Caco-2 (cell line): ENCODE measurements at regions not wholly inside any gene's neighbourhood (a gene's known extent, or its start where the extent isn't known, plus 50 kb on each side); places are given as distances from the start of the nearest gene placed in this dataset.

ENCODE experiments used
- BruUV-seq: library from RNA; stranded (reverse); fragments of 400-500 nt; replicated peaks from 2 replicates; lab custom pipeline; 2021; lab: Mats Ljungman, UMichigan
- CTCF ChIA-PET: fragments of 300-600 bp; sonication (Branson Sonifier 250); formaldehyde crosslinking; loops from one replicate; lab custom pipeline; 2022; ENCODE audit warnings: antibody characterized with exemption; lab: Charles Lee
- POLR2A ChIA-PET: fragments of 300-600 bp; sonication (Branson Sonifier 250); formaldehyde crosslinking; loops from one replicate; lab custom pipeline; 2022; ENCODE audit warnings: antibody characterized with exemption; lab: Charles Lee
- DNase-seq, 2 experiments: peaks; one replicate each; pipeline versions ENCODE4 v3.0.0 to v3.0.0-alpha.2; 2020 to 2022
- H3K27me3 ChIP-seq: replicated peaks from 2 replicates; pipeline ENCODE4 v1.6.0; 2011; ENCODE audit warnings: low read length; ENCODE audit not compliant: control insufficient read depth, insufficient read depth
- H3K36me3 ChIP-seq: 2 replicates; pipeline ENCODE4 v1.5.1; 2011; ENCODE audit warnings: low read length; ENCODE audit not compliant: control insufficient read depth, insufficient read depth
- H3K4me1 ChIP-seq: fragments of 250-450 bp; sonication (Bioruptor Pico); 2 replicates; pipeline ENCODE4 v1.5.1; 2020; ENCODE audit warnings: mild to moderate bottlenecking
- H3K4me3 ChIP-seq: 2 replicates; pipeline ENCODE4 v1.5.1; 2011; ENCODE audit warnings: low read depth, mild to moderate bottlenecking, control low read depth, low read length
- H3K9me3 ChIP-seq: fragments of 250-450 bp; sonication (Bioruptor Pico); 2 replicates; pipeline ENCODE4 v1.5.1; 2020; ENCODE audit warnings: mild to moderate bottlenecking, moderate library complexity
- H3K27ac Mint-ChIP-seq: one replicate; pipeline ENCODE4 v1.8.0; 2022; ENCODE audit warnings: mixed read lengths; ENCODE audit not compliant: unreplicated experiment
- H3K27me3 Mint-ChIP-seq: one replicate; pipeline ENCODE4 v1.8.0; 2022; ENCODE audit warnings: mixed read lengths; ENCODE audit not compliant: insufficient read depth, unreplicated experiment
- H3K36me3 Mint-ChIP-seq: one replicate; pipeline ENCODE4 v1.8.0; 2022; ENCODE audit warnings: mild to moderate bottlenecking, mixed read lengths; ENCODE audit not compliant: insufficient read depth, unreplicated experiment
- H3K4me1 Mint-ChIP-seq: one replicate; pipeline ENCODE4 v1.8.0; 2022; ENCODE audit warnings: low read depth, mixed read lengths; ENCODE audit not compliant: unreplicated experiment
- H3K4me3 Mint-ChIP-seq: one replicate; pipeline ENCODE4 v1.8.0; 2022; ENCODE audit warnings: mild to moderate bottlenecking, moderate library complexity, mixed read lengths; ENCODE audit not compliant: unreplicated experiment
- H3K9me3 Mint-ChIP-seq: one replicate; pipeline ENCODE4 v1.8.0; 2022; ENCODE audit warnings: mixed read lengths; ENCODE audit not compliant: unreplicated experiment
- intact Hi-C: fragments of 100-400 bp; cut with micrococcal nuclease; formaldehyde crosslinking; loops from one replicate; pipeline ENCODE4 v1.10.0; 2022; ENCODE audit not compliant: unreplicated experiment
- TF ChIP-seq, protein P1 (sequence below), 2 experiments: fragments of 200-600 bp in 1 of 2; IDR thresholded peaks; 1 replicate in 1 of 2; 2 replicates in 1 of 2; pipeline versions ENCODE4 v1.5.1 to v1.8.0; 2011 to 2022; ENCODE audit warnings: antibody characterized with exemption in 1 of 2, control low read depth in 1 of 2, inconsistent platforms in 1 of 2, low read depth in 1 of 2, low read length in 1 of 2, mild to moderate bottlenecking in 1 of 2, moderate library complexity in 1 of 2; ENCODE audit not compliant: insufficient read depth in 1 of 2, severe bottlenecking in 1 of 2, unreplicated experiment in 1 of 2

DNA sequence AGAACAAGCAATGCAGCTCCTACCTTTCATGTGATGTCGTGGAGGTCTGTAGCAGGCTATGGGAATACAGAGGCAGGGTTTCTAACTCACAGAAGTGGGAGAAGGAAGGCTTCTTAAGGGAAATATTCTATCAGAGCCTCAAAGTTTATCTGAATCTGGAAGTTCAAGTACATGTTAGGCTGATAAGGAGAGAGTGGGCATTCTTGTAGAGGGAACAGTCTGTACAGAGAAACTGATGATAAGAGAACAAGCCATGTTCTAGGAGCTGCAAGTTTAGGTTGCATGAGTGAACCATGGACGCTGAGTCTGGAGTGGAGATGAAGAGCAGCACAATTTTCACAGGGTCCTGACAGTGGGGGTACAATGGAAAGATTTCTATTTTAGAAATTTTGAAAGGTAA lies 344.0 kb downstream of the CHRM3 start:
- H3K9me3 Mint-ChIP-seq, result peaks cover 9% of the 10 kb centered on the region
- H3K4me3 Mint-ChIP-seq, result no peak overlapping the region
- Histone ChIP-seq H3K4me1 (no peaks in the 10 kb centered on the region), H3K27me3 (no peaks in the 10 kb centered on the region), H3K36me3 (no peaks in the 10 kb centered on the region), H3K9me3 (no peaks in the 10 kb centered on the region), H3K4me3 (no peak overlapping the region)
- intact Hi-C loops, result no loop called here
- TF ChIP-seq, protein P1, sequence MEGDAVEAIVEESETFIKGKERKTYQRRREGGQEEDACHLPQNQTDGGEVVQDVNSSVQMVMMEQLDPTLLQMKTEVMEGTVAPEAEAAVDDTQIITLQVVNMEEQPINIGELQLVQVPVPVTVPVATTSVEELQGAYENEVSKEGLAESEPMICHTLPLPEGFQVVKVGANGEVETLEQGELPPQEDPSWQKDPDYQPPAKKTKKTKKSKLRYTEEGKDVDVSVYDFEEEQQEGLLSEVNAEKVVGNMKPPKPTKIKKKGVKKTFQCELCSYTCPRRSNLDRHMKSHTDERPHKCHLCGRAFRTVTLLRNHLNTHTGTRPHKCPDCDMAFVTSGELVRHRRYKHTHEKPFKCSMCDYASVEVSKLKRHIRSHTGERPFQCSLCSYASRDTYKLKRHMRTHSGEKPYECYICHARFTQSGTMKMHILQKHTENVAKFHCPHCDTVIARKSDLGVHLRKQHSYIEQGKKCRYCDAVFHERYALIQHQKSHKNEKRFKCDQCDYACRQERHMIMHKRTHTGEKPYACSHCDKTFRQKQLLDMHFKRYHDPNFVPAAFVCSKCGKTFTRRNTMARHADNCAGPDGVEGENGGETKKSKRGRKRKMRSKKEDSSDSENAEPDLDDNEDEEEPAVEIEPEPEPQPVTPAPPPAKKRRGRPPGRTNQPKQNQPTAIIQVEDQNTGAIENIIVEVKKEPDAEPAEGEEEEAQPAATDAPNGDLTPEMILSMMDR (IDR thresholded peaks at IDR 0.05; ENCODE audit: insufficient read depth in 1 of 2, low read depth in 1 of 2, low read length in 1 of 2, severe bottlenecking in 1 of 2, unreplicated experiment in 1 of 2), result no peak
- H3K4me1 Mint-ChIP-seq, result no peaks in the 10 kb centered on the region
- ChIA-PET CTCF (no interaction called here), POLR2A (no interaction called here)
- no peak overlapping the region for H3K27ac Mint-ChIP-seq
- BruUV-seq, result no TSS peak
- H3K36me3 Mint-ChIP-seq, result no peaks in the 10 kb centered on the region
- H3K27me3 Mint-ChIP-seq, result no peaks in the 10 kb centered on the region
- DNase-seq, result no peak

DNA sequence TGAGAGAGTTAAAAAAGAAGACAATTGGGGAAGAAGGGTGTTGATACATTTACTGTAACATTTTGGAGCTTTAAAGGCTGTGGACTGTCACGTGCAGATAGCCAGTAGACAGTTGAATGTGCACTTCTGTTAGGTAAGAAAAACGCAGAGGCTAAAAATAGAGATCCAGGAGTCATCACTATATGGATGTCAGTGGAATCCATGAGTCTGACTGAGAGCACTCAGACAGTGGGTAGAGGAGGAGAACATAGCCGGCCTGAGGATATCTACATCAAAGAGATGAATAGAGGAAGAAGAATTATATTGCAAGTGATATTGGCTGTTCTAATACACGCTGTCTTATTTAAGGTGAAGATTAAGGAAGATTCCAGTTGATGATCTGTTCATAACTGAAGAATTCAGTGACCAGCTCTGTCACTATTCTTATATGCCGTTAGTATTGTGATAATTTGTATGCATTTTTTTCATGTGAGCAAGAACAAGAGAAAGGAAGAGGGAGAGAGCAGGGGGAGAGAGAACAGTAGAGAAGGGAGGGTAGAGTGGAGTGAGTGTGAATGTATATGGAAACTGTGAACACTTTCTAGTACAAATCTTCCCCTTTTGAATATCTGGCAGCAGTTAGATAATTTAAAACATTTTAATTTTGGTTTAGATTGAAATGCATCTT lies 344.8 kb downstream of the CHRM3 start:
- Histone ChIP-seq H3K4me1 (no peaks in the 10 kb centered on the region), H3K9me3 (no peaks in the 10 kb centered on the region), H3K4me3 (no peak overlapping the region), H3K27me3 (no peaks in the 10 kb centered on the region), H3K36me3 (no peaks in the 10 kb centered on the region)
- BruUV-seq, result no TSS peak
- H3K9me3 Mint-ChIP-seq, result peaks cover 9% of the 10 kb centered on the region
- H3K27me3 Mint-ChIP-seq, result no peaks in the 10 kb centered on the region
- no peak overlapping the region for H3K4me3 Mint-ChIP-seq
- H3K4me1 Mint-ChIP-seq, result no peaks in the 10 kb centered on the region
- ChIA-PET POLR2A (no interaction called here), CTCF (no interaction called here)
- TF ChIP-seq, protein P1 (IDR thresholded peaks at IDR 0.05; ENCODE audit: insufficient read depth in 1 of 2, low read depth in 1 of 2, low read length in 1 of 2, severe bottlenecking in 1 of 2, unreplicated experiment in 1 of 2), result no peak
- H3K27ac Mint-ChIP-seq, result no peak overlapping the region
- no peak for DNase-seq
- H3K36me3 Mint-ChIP-seq, result no peaks in the 10 kb centered on the region
- intact Hi-C loops, result no loop called here

DNA sequence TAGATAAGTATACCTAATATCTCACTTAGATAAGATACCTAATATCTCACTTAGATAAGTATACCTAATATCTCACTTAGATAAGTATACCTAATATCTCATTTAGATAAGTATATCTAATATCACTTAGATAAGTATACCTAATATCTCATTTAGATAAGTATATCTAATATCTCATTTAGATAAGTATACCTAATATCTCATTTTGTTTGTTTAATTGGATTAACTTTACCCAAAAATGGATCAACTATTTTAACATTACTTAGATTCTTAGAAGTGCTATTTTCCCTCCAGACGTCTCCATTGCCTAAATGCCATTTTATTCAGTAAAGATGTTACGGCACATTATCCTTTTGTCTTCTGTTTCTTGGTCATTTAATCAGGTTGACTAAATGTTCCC lies 346.4 kb downstream of the CHRM3 start:
- Mint-ChIP-seq H3K36me3 (no peaks in the 10 kb centered on the region), H3K27me3 (no peaks in the 10 kb centered on the region), H3K4me3 (no peak overlapping the region), H3K9me3 (peaks cover 9% of the 10 kb centered on the region), H3K27ac (no peak overlapping the region), H3K4me1 (no peaks in the 10 kb centered on the region)
- no peak overlapping the region for H3K4me3 ChIP-seq
- intact Hi-C loops, result no loop called here
- H3K9me3 ChIP-seq, result no peaks in the 10 kb centered on the region
- no peak for DNase-seq
- no peaks in the 10 kb centered on the region for H3K4me1 ChIP-seq
- ChIA-PET POLR2A (no interaction called here), CTCF (no interaction called here)
- no TSS peak for BruUV-seq
- TF ChIP-seq, protein P1 (IDR thresholded peaks at IDR 0.05; ENCODE audit: insufficient read depth in 1 of 2, low read depth in 1 of 2, low read length in 1 of 2, severe bottlenecking in 1 of 2, unreplicated experiment in 1 of 2), result no peak
- H3K36me3 ChIP-seq, result no peaks in the 10 kb centered on the region
- no peaks in the 10 kb centered on the region for H3K27me3 ChIP-seq
